ENCODE measurements at regions not wholly inside any gene's neighbourhood (a gene's known extent, or its start where the extent isn't known, plus 50 kb on each side); places are given as distances from the start of the nearest gene placed in this dataset.

- Mint-ChIP-seq H3K4me1 (peaks cover 17% of the 10 kb centered on the region), H3K36me3 (ENCODE audit: low read depth) (no peaks in the 10 kb centered on the region), H3K27ac (no peak overlapping the region), H3K27me3 (ENCODE audit: low read depth, poor library complexity) (peaks cover 25% of the 10 kb centered on the region), H3K9me3 (peaks cover 44% of the 10 kb centered on the region), H3K4me3 (no peak overlapping the region)
- no peak for TF ChIP-seq CTCF (IDR thresholded peaks at IDR 0.05)
- no peak for DNase-seq
Observed at GRCh38 chrX:39915596-39915995, 182.2 kb downstream of the BCOR start.

- no peak for TF ChIP-seq CTCF (IDR thresholded peaks at IDR 0.05)
- H3K4me3 Mint-ChIP-seq, result no peak overlapping the region
- H3K27me3 Mint-ChIP-seq (ENCODE audit: low read depth, poor library complexity), result peaks cover 45% of the 10 kb centered on the region
- peaks cover under 1% of the 10 kb centered on the region for H3K4me1 Mint-ChIP-seq
- DNase-seq, result no peak
- H3K9me3 Mint-ChIP-seq, result peaks cover 20% of the 10 kb centered on the region
- H3K36me3 Mint-ChIP-seq (ENCODE audit: low read depth), result no peaks in the 10 kb centered on the region
- no peak overlapping the region for H3K27ac Mint-ChIP-seq
Observed at GRCh38 chrX:39921838-39922237, 175.9 kb downstream of the BCOR start.

- H3K36me3 Mint-ChIP-seq (ENCODE audit: low read depth), result no peaks in the 10 kb centered on the region
- no peak overlapping the region for H3K27ac Mint-ChIP-seq
- H3K4me3 Mint-ChIP-seq, result no peak overlapping the region
- H3K9me3 Mint-ChIP-seq, result peaks cover 17% of the 10 kb centered on the region
- peaks cover 49% of the 10 kb centered on the region for H3K27me3 Mint-ChIP-seq (ENCODE audit: low read depth, poor library complexity)
- H3K4me1 Mint-ChIP-seq, result peaks cover 7% of the 10 kb centered on the region
- TF ChIP-seq CTCF (IDR thresholded peaks at IDR 0.05), result no peak
- no peak for DNase-seq
Observed at GRCh38 chrX:39922488-39922887, 175.3 kb downstream of the BCOR start.

GRCh38 chrX:39922926-39923325, 174.8 kb downstream of the BCOR start:
- TF ChIP-seq CTCF (IDR thresholded peaks at IDR 0.05), result no peak
- H3K4me1 Mint-ChIP-seq, result peaks cover 11% of the 10 kb centered on the region
- no peaks in the 10 kb centered on the region for H3K36me3 Mint-ChIP-seq (ENCODE audit: low read depth)
- DNase-seq, result no peak
- no peak overlapping the region for H3K27ac Mint-ChIP-seq
- no peak overlapping the region for H3K4me3 Mint-ChIP-seq
- peaks cover 14% of the 10 kb centered on the region for H3K9me3 Mint-ChIP-seq
- peaks cover 53% of the 10 kb centered on the region for H3K27me3 Mint-ChIP-seq (ENCODE audit: low read depth, poor library complexity)

- TF ChIP-seq CTCF (IDR thresholded peaks at IDR 0.05), result no peak
- Mint-ChIP-seq H3K36me3 (ENCODE audit: low read depth) (no peaks in the 10 kb centered on the region), H3K9me3 (peaks cover 19% of the 10 kb centered on the region), H3K27me3 (ENCODE audit: low read depth, poor library complexity) (peaks cover 41% of the 10 kb centered on the region), H3K4me1 (peaks cover 26% of the 10 kb centered on the region), H3K4me3 (no peak overlapping the region), H3K27ac (no peak overlapping the region)
- DNase-seq, result no peak
Observed at GRCh38 chrX:39927380-39927779, 170.4 kb downstream of the BCOR start.

- DNase-seq, result no peak
- no peak for TF ChIP-seq CTCF (IDR thresholded peaks at IDR 0.05)
- H3K9me3 Mint-ChIP-seq, result peaks cover 19% of the 10 kb centered on the region
- H3K27me3 Mint-ChIP-seq (ENCODE audit: low read depth, poor library complexity), result peaks cover 36% of the 10 kb centered on the region
- no peak overlapping the region for H3K4me3 Mint-ChIP-seq
- peaks cover 26% of the 10 kb centered on the region for H3K4me1 Mint-ChIP-seq
- no peak overlapping the region for H3K27ac Mint-ChIP-seq
- H3K36me3 Mint-ChIP-seq (ENCODE audit: low read depth), result no peaks in the 10 kb centered on the region
Observed at GRCh38 chrX:39928704-39929378, 168.9 kb downstream of the BCOR start.

All from nephron progenitor cell (in vitro differentiated cells).